ENCODE measurements at regions not wholly inside any gene's neighbourhood (a gene's known extent, or its start where the extent isn't known, plus 50 kb on each side); places are given as distances from the start of the nearest gene placed in this dataset.
"Not testable (repeated sequence)": the region's sequence is repeated elsewhere in the genome, so short reads cannot be mapped to it uniquely, and the experiment has no call there.

DNA sequence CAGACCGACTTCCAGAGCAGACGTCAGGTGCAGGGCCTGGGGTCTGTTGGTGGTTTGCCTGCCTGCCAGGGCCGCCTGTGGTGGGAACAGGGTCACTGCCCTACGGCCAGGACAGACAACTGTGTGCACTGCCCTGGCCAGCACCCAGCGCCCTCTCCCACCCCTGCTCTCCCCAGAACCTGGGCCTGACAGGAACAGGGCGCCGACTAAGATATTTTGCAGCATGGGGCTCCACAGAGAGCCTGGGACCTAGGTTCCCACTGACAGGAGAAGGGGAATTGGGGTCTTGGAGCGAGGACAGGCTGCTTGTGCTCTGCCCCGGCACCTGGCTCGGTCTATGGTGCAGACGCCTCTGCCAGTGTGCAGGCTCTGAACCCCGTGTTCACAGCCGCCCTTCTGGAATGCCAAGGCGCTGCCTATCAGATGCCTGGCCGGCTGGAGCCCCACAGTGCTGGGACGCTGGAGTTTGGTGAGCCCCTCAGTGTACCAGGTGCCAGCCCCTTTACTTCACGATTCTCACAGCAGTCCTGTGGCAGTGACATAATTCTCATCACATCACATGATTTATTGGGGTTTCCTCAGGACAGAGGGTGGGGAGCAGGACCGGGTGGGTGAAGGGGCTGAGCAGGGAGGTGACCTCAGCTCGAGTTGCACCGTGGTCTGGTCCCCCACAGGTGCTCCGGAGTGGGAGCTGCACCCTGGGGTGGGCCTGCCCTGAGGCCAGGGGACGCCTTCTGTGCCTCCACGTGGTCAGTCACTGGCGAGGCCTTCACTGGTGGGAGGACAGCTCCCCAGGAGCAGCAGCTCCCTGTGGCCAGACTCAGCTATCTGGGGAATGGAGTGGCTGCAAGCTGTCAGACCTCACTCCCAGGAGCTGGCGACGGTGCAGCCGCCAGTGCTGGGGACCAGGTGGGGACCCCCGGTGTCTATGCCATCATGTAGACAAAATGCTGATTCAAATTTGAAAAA, 113.8 kb upstream of the LRPAP1 start:
- DNase-seq, result no peak

- no peak for DNase-seq
Observed at GRCh38 chr4:3644849-3645627, 112.8 kb upstream of the LRPAP1 start.

DNA sequence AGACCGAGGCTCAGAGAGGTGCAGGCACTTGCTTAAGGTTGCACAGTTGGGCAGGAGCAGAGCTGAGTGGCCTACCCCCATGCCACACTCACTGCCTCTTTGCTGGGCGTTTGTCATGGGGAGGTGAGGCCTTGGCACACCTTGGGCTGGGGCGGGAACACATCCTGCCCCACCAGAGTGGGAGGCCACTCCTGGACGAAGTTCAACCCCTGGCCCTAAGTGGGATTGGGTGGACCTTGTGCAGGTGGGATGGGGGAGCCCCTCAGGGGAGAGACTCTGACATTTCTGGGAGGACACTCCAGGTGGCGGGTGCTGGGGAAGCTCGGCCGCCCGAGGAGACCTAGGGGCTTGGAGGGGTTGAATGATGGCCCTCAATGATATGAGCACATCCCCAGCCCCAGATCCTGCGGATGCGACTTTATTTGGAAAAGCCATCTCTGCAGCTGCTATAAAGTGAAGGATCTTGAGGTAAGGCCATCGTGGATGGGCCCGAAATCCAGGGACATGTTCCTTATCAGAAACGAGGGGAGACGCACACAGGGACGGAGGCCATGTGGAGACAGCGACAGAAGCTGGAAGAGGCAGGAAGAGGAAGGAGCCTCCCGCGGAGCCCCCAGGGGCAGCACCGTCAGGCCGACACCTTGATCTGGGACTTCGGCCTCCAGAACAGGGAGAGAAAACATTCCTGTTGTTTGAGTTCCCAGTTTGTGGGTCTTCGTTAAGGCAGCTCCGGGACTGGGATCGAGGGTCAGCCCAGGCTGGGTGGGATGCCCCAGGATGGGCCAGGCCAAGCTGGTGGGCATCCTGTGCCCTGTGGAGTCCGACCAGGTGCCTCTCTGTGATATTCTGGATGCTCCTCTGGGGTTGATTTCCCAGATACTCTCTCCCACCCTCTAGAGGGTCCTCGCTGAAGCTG, 111.6 kb upstream of the LRPAP1 start:
- no peak for DNase-seq

- DNase-seq, result no peak
Observed at GRCh38 chr4:3642806-3643517, 110.7 kb upstream of the LRPAP1 start.

- no peak for DNase-seq
Observed at GRCh38 chr4:3642056-3642630, 109.9 kb upstream of the LRPAP1 start.

DNA sequence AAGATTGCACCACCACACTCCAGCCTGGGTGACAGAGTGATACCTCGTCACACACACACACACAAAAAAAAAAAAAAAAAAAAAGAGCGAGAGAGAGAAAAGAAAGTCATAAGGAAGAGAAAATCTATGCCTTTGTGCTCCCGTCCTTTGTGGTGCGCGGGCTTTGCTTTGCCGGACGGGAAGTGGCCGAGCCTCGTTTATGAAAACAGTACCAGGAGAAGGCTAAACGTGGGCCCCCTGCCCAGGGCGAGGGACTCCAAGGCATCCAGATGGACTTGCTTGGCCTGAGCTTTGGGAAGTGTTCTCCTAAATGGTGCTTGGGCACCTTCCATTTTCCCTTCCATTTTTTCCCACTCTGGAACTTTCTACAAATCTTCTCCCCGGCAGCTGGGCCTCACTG, 109.3 kb upstream of the LRPAP1 start:
- DNase-seq, result no peak

DNA sequence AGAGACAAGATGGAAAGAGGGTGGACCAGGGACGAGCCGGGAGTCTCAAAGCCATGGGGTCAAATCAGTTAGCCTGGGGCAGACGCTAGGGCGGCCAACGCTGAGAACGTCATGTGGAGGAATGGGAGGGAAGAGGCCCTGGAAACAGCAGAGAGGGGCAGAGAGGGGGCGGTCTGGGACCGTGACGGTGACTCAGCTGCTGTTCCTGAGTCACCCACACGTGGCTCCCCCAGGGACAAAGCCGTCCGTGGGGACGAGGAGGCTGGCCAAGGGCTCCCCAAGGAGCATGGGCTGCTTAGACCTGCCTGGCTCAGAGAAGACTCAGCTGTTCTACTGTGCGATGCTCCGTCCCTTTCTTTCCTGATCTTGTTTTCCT, 108.4 kb upstream of the LRPAP1 start:
- DNase-seq, result no peak

DNA sequence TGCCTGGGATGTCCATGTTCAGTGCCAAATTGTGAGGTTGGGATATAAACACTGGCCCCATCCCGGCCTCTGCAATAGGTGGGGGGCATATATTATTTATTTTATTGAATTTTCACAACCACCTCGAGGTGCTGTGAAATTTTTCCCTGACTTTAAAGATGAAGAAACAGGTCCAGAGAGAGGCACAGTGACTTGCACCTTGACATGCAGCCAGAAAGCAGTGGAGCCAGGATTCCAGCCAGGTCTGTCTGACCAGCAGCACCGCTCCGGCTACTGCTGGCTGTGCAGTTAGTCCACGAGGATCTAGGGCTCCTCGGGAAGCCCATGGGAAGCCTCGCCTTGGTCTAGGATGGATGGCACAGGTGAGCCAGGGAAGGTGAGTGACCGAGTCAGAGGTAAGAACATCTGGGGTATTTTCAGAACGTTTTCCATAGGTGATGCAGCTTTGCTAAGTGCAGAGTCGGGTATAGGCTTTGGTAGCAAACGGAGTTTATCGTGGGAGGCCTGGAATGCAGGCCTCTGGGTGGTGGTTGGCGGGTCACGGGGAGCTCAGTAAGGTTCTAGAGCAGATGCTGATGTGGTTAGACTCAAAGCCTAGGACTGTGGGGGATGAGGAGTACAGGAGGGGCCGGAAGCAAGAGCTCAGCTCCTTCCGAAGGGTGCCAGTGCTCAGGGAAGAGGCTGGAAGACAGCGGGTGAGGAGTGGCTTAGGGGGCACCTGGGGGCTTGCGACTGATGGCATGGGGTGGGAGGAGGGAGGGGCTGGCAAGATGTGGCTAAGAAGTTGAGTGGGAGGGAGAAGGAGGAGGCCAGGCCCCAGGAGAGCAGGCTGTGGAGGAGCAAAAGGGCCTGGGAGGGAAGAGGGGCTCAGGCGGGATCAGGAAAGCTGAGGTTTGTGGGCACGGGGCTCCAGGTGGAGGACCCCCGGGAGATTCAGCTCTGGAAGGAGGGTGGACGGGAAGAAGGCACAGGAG, 107.7 kb upstream of the LRPAP1 start:
- DNase-seq, result no peak

GRCh38 chr4:3638080-3638795, 106.0 kb upstream of the LRPAP1 start:
- DNase-seq, result no peak

DNA sequence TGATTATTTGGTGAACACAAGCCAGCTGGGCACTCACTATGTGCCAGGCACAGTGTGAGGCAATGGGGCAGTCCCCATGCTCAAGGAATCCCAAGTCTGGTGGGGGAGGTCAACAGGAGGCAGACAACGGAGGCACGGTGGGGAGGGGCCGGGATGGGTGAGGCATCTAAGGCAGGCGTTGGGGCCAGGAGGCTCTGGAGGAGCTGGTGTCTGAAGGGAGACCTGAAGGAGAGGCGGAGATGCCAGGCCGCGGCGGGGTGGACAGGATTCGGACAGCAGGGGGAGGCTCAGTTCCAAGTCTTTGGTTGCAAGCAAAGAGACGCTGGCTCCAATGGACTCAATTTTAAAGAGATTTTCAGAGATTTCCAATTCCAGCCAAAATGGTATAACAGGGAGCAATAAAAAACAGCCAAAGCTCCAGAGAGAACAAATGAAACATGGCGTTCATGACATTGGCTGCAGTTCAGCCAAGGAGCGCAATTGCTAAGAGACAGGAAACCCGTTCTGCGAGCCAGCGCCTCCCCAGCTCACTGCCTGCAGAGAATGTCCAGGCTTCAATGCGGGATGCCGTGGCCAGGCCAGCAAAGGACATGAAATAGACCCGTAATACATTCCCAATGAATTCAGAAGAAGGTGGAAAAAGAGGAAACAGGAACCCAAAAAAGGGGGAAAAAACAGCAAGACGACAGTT, 105.2 kb upstream of the LRPAP1 start:
- DNase-seq, result no peak

GRCh38 chr4:3636646-3637320, 104.6 kb upstream of the LRPAP1 start:
- no peak for DNase-seq

DNA sequence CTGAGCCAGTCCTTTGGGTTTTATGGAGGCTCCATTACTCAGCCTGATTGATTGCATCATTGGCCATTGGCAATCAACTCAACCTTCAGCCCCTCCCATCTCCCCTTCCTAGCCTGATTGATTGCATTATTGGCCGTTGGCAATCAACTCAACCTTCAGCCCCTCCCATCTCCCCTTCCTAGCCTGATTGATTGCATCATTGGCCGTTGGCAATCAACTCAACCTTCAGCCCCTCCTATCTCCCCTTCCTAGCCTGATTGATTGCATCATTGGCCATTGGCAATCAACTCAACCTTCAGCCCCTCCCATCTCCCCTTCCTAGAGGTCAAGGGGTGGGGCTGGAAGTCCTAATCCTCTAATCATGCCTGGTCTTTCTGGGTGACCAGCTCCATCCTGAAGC, 103.8 kb upstream of the LRPAP1 start:
- not testable (repeated sequence) for DNase-seq

GRCh38 chr4:3634894-3635820, 102.9 kb upstream of the LRPAP1 start:
- DNase-seq, result no peak

GRCh38 chr4:3634281-3634857, 102.1 kb upstream of the LRPAP1 start:
- DNase-seq, result no peak

- not testable (repeated sequence) for DNase-seq
Observed at GRCh38 chr4:3633277-3633676, 101.1 kb upstream of the LRPAP1 start.

- not testable (repeated sequence) for DNase-seq
Observed at GRCh38 chr4:3632794-3633193, 100.6 kb upstream of the LRPAP1 start.

Data from activated CD4-positive, alpha-beta T cell treated with anti-CD3 and anti-CD28 coated beads for 48 hours (primary cell).